ENCODE measurements at regions not wholly inside any gene's neighbourhood (a gene's known extent, or its start where the extent isn't known, plus 50 kb on each side); places are given as distances from the start of the nearest gene placed in this dataset.
"Not testable (repeated sequence)": the region's sequence is repeated elsewhere in the genome, so short reads cannot be mapped to it uniquely, and the experiment has no call there.

GRCh38 chr12:92059960-92060359 is 85.7 kb downstream of the BTG1 start:
- DNase-seq, result no peak

GRCh38 chr12:92058664-92059063 is 87.0 kb downstream of the BTG1 start:
- DNase-seq, result no peak

GRCh38 chr12:92056756-92057155 is 88.9 kb downstream of the BTG1 start:
- not testable (repeated sequence) for DNase-seq

GRCh38 chr12:92056290-92056689 is 89.4 kb downstream of the BTG1 start:
- DNase-seq, result no peak

GRCh38 chr12:92055877-92056276 is 89.8 kb downstream of the BTG1 start:
- no peak for DNase-seq

GRCh38 chr12:92051441-92051840 is 94.2 kb downstream of the BTG1 start:
- no peak for DNase-seq

GRCh38 chr12:92049403-92049802 is 96.2 kb downstream of the BTG1 start:
- no peak for DNase-seq

GRCh38 chr12:92047393-92047826 is 98.2 kb downstream of the BTG1 start:
- DNase-seq, result no peak

- no peak for DNase-seq
Measured at GRCh38 chr12:92046557-92047392, 98.9 kb downstream of the BTG1 start.

GRCh38 chr12:92045852-92046251 is 99.8 kb downstream of the BTG1 start:
- DNase-seq, result no peak

GRCh38 chr12:92044435-92044834 is 101.2 kb downstream of the BTG1 start:
- no peak for DNase-seq

GRCh38 chr12:92042791-92043531 is 102.7 kb downstream of the BTG1 start:
- DNase-seq, result no peak

- peak; percentile 69 for DNase-seq
Measured at GRCh38 chr12:92041742-92042141, 103.9 kb downstream of the BTG1 start.

- DNase-seq, result no peak
Measured at GRCh38 chr12:92039046-92039445, 106.6 kb downstream of the BTG1 start.

GRCh38 chr12:92038476-92038875 is 107.2 kb downstream of the BTG1 start:
- DNase-seq, result no peak

GRCh38 chr12:92036771-92037453 is 108.7 kb downstream of the BTG1 start:
- no peak for DNase-seq

GRCh38 chr12:92036061-92036620 is 109.5 kb downstream of the BTG1 start:
- no peak for DNase-seq

- no peak for DNase-seq
Measured at GRCh38 chr12:92035477-92035876, 110.2 kb downstream of the BTG1 start.

GRCh38 chr12:92034858-92035401 is 110.7 kb downstream of the BTG1 start:
- DNase-seq, result peak; percentile 64

- DNase-seq, result no peak
Measured at GRCh38 chr12:92034083-92034482, 111.6 kb downstream of the BTG1 start.

GRCh38 chr12:92032965-92033364 is 112.7 kb downstream of the BTG1 start:
- no peak for DNase-seq

GRCh38 chr12:92032101-92032500 is 113.5 kb downstream of the BTG1 start:
- no peak for DNase-seq

GRCh38 chr12:92030618-92031017 is 115.0 kb downstream of the BTG1 start:
- no peak for DNase-seq
